ENCODE measurements at regions not wholly inside any gene's neighbourhood (a gene's known extent, or its start where the extent isn't known, plus 50 kb on each side); places are given as distances from the start of the nearest gene placed in this dataset.

GRCh38 chr7:148472406-148472805 lies 118.2 kb upstream of the C7orf33 start:
- Mint-ChIP-seq H3K36me3 (ENCODE audit: low read depth) (no peaks in the 10 kb centered on the region), H3K4me1 (ENCODE audit: low read depth) (no peaks in the 10 kb centered on the region), H3K9me3 (no peaks in the 10 kb centered on the region), H3K4me3 (no peak overlapping the region), H3K27ac (no peak overlapping the region), H3K27me3 (peaks cover 6% of the 10 kb centered on the region)

DNA sequence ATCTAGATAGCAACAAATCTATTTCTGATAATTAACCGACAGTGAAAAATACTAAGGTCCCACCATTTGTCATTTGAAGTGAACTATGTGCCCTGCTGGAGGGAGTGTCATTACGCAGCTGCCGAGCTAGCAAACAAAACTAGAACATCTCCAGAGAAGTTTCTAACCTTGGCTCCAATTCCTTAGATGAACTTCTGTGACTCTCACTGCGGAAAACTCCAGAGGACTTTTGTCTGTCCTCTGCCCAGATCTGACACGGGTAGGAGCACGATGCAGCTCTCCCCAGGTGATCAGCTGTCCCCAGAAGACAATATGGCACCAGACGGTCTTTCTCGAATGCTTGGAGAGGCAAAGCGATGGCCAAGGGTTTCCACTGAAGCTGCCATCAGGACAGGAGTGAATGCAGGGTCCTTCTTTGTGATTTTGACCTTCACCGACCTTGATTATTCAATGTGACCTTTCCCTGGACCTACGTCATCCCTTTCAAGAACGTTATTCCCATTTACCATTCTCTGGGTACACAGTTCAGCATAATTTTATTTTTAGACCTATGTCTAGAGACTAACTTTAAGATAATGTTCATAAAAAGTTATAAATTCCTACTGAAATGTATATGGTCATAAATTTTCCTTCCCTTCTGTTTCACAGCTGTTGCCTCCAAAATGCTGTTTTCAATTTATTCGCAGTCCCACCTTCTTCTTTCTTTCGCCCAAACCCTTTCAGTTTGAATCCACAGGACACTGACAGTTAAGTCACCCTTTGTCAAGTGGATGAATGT lies 116.7 kb upstream of the C7orf33 start:
- no peaks in the 10 kb centered on the region for H3K36me3 Mint-ChIP-seq (ENCODE audit: low read depth)
- H3K27ac Mint-ChIP-seq = no peak overlapping the region
- H3K27me3 Mint-ChIP-seq = peaks cover 6% of the 10 kb centered on the region
- H3K4me1 Mint-ChIP-seq (ENCODE audit: low read depth) = no peaks in the 10 kb centered on the region
- no peaks in the 10 kb centered on the region for H3K9me3 Mint-ChIP-seq
- no peak overlapping the region for H3K4me3 Mint-ChIP-seq

- H3K9me3 Mint-ChIP-seq = no peaks in the 10 kb centered on the region
Observed at GRCh38 chr7:148474481-148475025, 116.0 kb upstream of the C7orf33 start.

GRCh38 chr7:148478551-148478950 lies 112.0 kb upstream of the C7orf33 start:
- no peak overlapping the region for H3K4me3 Mint-ChIP-seq
- H3K27me3 Mint-ChIP-seq = no peaks in the 10 kb centered on the region
- H3K27ac Mint-ChIP-seq = no peak overlapping the region
- no peaks in the 10 kb centered on the region for H3K36me3 Mint-ChIP-seq (ENCODE audit: low read depth)
- H3K4me1 Mint-ChIP-seq (ENCODE audit: low read depth) = peaks cover 6% of the 10 kb centered on the region
- H3K9me3 Mint-ChIP-seq = no peaks in the 10 kb centered on the region

More at GRCh38 chr7:148474481-148475025, 116.0 kb upstream of the C7orf33 start:
- H3K36me3 Mint-ChIP-seq (ENCODE audit: low read depth) = no peaks in the 10 kb centered on the region
- no peak overlapping the region for H3K4me3 Mint-ChIP-seq
- H3K27me3 Mint-ChIP-seq = peaks cover 6% of the 10 kb centered on the region
- H3K27ac Mint-ChIP-seq = no peak overlapping the region
- no peaks in the 10 kb centered on the region for H3K4me1 Mint-ChIP-seq (ENCODE audit: low read depth)

- Mint-ChIP-seq H3K4me1 (ENCODE audit: low read depth) (peaks cover 6% of the 10 kb centered on the region), H3K4me3 (no peak overlapping the region), H3K36me3 (ENCODE audit: low read depth) (no peaks in the 10 kb centered on the region), H3K27ac (no peak overlapping the region), H3K27me3 (no peaks in the 10 kb centered on the region), H3K9me3 (no peaks in the 10 kb centered on the region)
Observed at GRCh38 chr7:148480479-148481146, 110.0 kb upstream of the C7orf33 start.

DNA sequence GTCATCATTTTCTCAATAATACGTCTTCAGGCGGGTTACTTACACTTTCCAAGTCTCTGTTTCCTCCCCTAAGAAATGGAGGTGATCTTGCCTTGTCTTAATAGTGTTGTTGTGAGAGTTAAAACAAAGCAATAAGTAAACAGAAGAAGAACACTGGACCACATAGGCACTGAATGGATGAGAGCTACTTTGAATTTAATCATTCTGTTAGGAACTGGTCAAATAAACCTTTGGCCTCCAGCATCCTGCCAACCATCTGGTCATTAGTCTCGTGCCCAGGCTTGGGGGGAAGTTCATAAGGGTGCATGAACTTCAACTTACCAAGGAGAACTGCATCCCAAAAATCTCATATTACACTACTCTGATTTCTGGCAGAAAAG lies 109.4 kb upstream of the C7orf33 start:
- no peaks in the 10 kb centered on the region for H3K36me3 Mint-ChIP-seq (ENCODE audit: low read depth)
- no peaks in the 10 kb centered on the region for H3K9me3 Mint-ChIP-seq
- H3K27me3 Mint-ChIP-seq = no peaks in the 10 kb centered on the region
- H3K4me1 Mint-ChIP-seq (ENCODE audit: low read depth) = peaks cover 6% of the 10 kb centered on the region
- H3K27ac Mint-ChIP-seq = no peak overlapping the region
- H3K4me3 Mint-ChIP-seq = no peak overlapping the region

- H3K4me3 Mint-ChIP-seq = no peak overlapping the region
- no peaks in the 10 kb centered on the region for H3K9me3 Mint-ChIP-seq
- no peaks in the 10 kb centered on the region for H3K27me3 Mint-ChIP-seq
- peaks cover 6% of the 10 kb centered on the region for H3K4me1 Mint-ChIP-seq (ENCODE audit: low read depth)
- no peaks in the 10 kb centered on the region for H3K36me3 Mint-ChIP-seq (ENCODE audit: low read depth)
- H3K27ac Mint-ChIP-seq = no peak overlapping the region
Observed at GRCh38 chr7:148481971-148482626, 108.5 kb upstream of the C7orf33 start.

DNA sequence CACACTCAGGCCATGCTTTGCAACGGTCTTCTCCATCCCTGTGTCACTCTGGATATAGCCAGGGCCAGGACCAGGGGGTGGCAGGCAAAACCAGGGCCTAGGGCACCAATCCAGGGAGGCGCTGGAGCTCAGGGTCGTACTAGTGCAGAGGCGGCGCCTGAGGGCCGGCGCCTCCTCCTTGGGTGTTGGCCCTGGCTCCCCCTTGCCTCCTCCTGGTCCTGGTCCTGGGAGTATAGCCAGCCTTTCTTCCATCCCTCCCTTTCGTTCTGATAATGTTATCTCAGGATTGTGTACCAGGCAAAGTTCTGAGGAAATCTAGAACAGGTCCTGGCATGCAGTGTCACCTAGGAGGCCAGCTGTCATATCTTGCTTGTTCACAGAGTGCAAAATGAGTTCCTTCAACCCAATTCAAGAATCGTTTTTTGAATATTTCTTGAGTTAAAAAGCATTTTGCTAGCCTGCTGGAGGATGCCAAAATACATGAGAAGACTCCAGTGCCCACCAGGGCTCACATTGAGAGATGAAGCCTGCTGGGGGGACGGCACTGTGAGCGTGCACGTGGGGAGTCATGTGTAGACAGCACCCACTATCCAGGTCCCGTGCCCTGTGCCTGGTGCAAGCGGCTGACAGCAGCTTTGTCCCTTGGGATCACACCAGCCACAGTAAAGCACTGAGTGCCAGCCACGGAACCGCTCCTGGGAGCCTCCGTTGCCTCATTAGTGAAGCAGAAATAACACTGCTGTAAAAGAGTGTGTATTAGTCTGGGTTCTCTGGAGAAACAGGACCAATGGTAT lies 106.9 kb upstream of the C7orf33 start:
- no peak overlapping the region for H3K4me3 Mint-ChIP-seq
- H3K9me3 Mint-ChIP-seq = no peaks in the 10 kb centered on the region
- no peak overlapping the region for H3K27ac Mint-ChIP-seq
- H3K4me1 Mint-ChIP-seq (ENCODE audit: low read depth) = peaks cover 6% of the 10 kb centered on the region
- no peaks in the 10 kb centered on the region for H3K27me3 Mint-ChIP-seq
- no peaks in the 10 kb centered on the region for H3K36me3 Mint-ChIP-seq (ENCODE audit: low read depth)

DNA sequence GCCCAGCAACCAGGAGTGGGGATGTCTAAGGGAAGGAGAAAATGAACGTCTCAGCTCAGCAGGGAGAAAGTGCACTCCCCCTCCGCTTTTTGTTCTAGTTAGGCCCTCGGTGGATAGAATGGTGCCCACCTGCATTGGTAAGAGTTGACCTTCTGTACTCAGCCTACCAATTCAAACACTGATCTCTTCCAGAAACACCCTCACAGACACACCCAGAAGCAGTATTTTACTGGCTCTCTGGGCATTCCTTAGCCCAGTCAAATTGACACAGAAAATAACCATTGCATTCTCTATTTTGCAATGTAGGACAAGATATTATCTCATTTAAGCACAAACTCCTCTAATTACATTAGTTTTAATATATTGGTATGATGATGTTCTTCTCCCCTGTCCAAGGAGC lies 106.1 kb upstream of the C7orf33 start:
- Mint-ChIP-seq H3K4me1 (ENCODE audit: low read depth) (peaks cover 6% of the 10 kb centered on the region), H3K9me3 (no peaks in the 10 kb centered on the region), H3K27ac (no peak overlapping the region), H3K4me3 (no peak overlapping the region), H3K36me3 (ENCODE audit: low read depth) (no peaks in the 10 kb centered on the region), H3K27me3 (peaks cover under 1% of the 10 kb centered on the region)

DNA sequence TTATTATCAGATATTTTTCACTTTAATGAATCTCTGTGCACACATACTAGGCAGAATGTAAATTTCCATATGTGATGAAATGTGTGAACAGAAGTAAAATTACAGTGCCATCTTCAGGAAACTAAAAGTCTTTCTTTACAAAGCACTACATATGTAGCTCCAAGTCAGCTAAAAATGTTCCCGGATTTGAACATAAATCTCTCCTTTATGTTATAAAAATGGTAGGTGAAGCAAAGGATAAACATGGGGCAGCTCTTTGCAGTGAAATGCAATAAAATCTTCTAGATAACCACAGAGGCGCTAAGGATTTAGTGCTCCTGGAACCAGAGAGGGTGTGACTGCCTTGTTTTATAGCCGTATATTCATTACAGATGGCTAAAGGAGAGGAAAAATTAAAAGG lies 104.9 kb upstream of the C7orf33 start:
- peaks cover 6% of the 10 kb centered on the region for H3K4me1 Mint-ChIP-seq (ENCODE audit: low read depth)
- H3K9me3 Mint-ChIP-seq = no peaks in the 10 kb centered on the region
- no peak overlapping the region for H3K4me3 Mint-ChIP-seq
- peaks cover 6% of the 10 kb centered on the region for H3K27me3 Mint-ChIP-seq
- no peaks in the 10 kb centered on the region for H3K36me3 Mint-ChIP-seq (ENCODE audit: low read depth)
- H3K27ac Mint-ChIP-seq = no peak overlapping the region

GRCh38 chr7:148486937-148487336 lies 103.6 kb upstream of the C7orf33 start:
- no peaks in the 10 kb centered on the region for H3K4me1 Mint-ChIP-seq (ENCODE audit: low read depth)
- no peaks in the 10 kb centered on the region for H3K36me3 Mint-ChIP-seq (ENCODE audit: low read depth)
- no peak overlapping the region for H3K4me3 Mint-ChIP-seq
- no peak overlapping the region for H3K27ac Mint-ChIP-seq
- peaks cover 15% of the 10 kb centered on the region for H3K27me3 Mint-ChIP-seq
- no peaks in the 10 kb centered on the region for H3K9me3 Mint-ChIP-seq

GRCh38 chr7:148487912-148488311 lies 102.7 kb upstream of the C7orf33 start:
- Mint-ChIP-seq H3K4me1 (ENCODE audit: low read depth) (no peaks in the 10 kb centered on the region), H3K36me3 (ENCODE audit: low read depth) (no peaks in the 10 kb centered on the region), H3K4me3 (no peak overlapping the region), H3K9me3 (no peaks in the 10 kb centered on the region), H3K27ac (no peak overlapping the region), H3K27me3 (peaks cover 25% of the 10 kb centered on the region)

DNA sequence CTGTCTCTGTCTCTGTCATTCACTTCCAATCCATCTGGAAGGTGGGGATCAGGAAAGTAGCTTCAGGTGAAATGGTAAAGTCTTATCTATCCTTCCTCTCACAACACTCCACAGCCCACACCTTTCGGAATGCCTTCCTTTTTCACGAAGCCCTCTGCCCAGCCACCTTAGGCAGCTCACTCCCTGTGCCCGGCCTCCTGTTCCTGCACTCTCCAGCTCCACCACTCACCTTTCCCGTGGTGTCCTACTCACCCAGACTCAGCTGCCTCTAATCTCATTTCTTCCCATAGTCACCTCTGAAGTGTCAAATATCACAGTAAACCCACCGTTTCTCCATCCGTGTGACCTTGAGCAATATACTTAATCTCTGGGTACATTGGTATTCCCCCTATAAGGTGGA lies 100.9 kb upstream of the C7orf33 start:
- Mint-ChIP-seq H3K9me3 (peaks cover 4% of the 10 kb centered on the region), H3K4me1 (ENCODE audit: low read depth) (no peaks in the 10 kb centered on the region), H3K27me3 (peaks cover 27% of the 10 kb centered on the region), H3K36me3 (ENCODE audit: low read depth) (no peaks in the 10 kb centered on the region), H3K4me3 (no peak overlapping the region), H3K27ac (no peak overlapping the region)

- Mint-ChIP-seq H3K9me3 (peaks cover 4% of the 10 kb centered on the region), H3K4me1 (ENCODE audit: low read depth) (no peaks in the 10 kb centered on the region), H3K4me3 (no peak overlapping the region), H3K27me3 (peaks cover 31% of the 10 kb centered on the region), H3K36me3 (ENCODE audit: low read depth) (no peaks in the 10 kb centered on the region), H3K27ac (no peak overlapping the region)
Observed at GRCh38 chr7:148492157-148492860, 98.3 kb upstream of the C7orf33 start.
